Osteocyte (in vitro differentiated cells): ENCODE measurements at regions not wholly inside any gene's neighbourhood (a gene's known extent, or its start where the extent isn't known, plus 50 kb on each side); places are given as distances from the start of the nearest gene placed in this dataset.

Experiments
- DNase-seq: peaks from one replicate; pipeline ENCODE4 v3.0.0; 2021; ENCODE audit warnings: mixed read lengths; ENCODE audit not compliant: unreplicated experiment; ENCODE audit errors: extremely low spot score
- H3K27ac Mint-ChIP-seq: one replicate; pipeline ENCODE4 v1.8.0; 2021; ENCODE audit warnings: mild to moderate bottlenecking, mixed read lengths; ENCODE audit not compliant: unreplicated experiment
- H3K27me3 Mint-ChIP-seq: one replicate; pipeline ENCODE4 v1.8.0; 2021; ENCODE audit warnings: mixed read lengths; ENCODE audit not compliant: unreplicated experiment
- H3K36me3 Mint-ChIP-seq: one replicate; pipeline ENCODE4 v1.8.0; 2021; ENCODE audit warnings: mixed read lengths; ENCODE audit not compliant: unreplicated experiment
- H3K4me1 Mint-ChIP-seq: one replicate; pipeline ENCODE4 v1.8.0; 2021; ENCODE audit warnings: mixed read lengths; ENCODE audit not compliant: unreplicated experiment
- H3K4me3 Mint-ChIP-seq: one replicate; pipeline ENCODE4 v1.8.0; 2021; ENCODE audit warnings: mild to moderate bottlenecking, moderate library complexity, mixed read lengths; ENCODE audit not compliant: unreplicated experiment
- H3K9me3 Mint-ChIP-seq: one replicate; pipeline ENCODE4 v1.8.0; 2021; ENCODE audit warnings: mixed read lengths; ENCODE audit not compliant: unreplicated experiment
- TF ChIP-seq, protein P1 (sequence below): fragments of 200-600 bp; sonication (generic); IDR thresholded peaks from 2 replicates; pipeline ENCODE4 v1.5.0; 2021; ENCODE audit warnings: antibody characterized with exemption, mild to moderate bottlenecking, moderate library complexity

DNA sequence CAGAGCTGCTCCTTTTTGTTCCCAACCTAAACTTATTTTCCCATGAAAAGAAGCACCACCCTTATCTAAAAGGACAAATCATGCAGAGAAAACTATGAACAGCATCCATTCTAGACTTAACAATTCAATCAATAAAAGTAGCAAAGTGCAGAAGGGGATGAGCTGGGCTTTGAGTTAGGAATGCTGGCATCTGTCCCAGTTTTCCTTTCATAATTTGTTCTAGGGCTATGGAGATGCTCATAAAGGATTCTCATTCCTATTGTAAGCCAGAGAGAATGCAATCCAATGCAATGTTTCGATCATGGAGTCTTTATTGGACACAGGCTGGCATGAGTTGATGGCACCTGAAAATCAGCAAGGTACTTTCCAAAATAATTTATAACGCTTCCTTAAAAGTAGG lies 330.6 kb downstream of the VPS13C start:
- Mint-ChIP-seq H3K36me3 (no peaks in the 10 kb centered on the region), H3K27ac (no peak overlapping the region), H3K4me1 (no peaks in the 10 kb centered on the region), H3K4me3 (no peak overlapping the region), H3K27me3 (peaks cover 7% of the 10 kb centered on the region), H3K9me3 (no peaks in the 10 kb centered on the region)
- DNase-seq = no peak
- TF ChIP-seq, protein P1, sequence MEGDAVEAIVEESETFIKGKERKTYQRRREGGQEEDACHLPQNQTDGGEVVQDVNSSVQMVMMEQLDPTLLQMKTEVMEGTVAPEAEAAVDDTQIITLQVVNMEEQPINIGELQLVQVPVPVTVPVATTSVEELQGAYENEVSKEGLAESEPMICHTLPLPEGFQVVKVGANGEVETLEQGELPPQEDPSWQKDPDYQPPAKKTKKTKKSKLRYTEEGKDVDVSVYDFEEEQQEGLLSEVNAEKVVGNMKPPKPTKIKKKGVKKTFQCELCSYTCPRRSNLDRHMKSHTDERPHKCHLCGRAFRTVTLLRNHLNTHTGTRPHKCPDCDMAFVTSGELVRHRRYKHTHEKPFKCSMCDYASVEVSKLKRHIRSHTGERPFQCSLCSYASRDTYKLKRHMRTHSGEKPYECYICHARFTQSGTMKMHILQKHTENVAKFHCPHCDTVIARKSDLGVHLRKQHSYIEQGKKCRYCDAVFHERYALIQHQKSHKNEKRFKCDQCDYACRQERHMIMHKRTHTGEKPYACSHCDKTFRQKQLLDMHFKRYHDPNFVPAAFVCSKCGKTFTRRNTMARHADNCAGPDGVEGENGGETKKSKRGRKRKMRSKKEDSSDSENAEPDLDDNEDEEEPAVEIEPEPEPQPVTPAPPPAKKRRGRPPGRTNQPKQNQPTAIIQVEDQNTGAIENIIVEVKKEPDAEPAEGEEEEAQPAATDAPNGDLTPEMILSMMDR = no peak

DNA sequence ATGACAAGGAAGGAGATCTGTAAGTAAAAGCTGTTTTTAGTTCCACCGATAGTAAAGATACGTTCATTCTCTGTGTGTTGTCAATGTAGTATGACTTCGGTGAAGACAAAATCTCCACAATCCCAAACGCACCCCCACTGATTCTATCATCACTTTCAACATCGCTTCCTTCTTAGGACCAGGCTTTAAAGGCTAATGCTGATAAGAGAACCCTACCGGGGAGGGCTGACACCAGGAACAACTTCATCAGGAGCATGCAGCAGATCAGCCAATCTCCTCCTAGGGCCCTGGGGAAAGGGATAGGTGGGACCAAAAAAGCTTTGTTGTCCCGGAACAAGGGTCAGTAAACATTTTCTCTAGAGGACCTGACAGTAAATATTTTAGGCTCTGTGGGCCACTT lies 334.1 kb downstream of the VPS13C start:
- Mint-ChIP-seq H3K27me3 (peaks cover 7% of the 10 kb centered on the region), H3K36me3 (no peaks in the 10 kb centered on the region)
- TF ChIP-seq, protein P1 = no peak

DNA sequence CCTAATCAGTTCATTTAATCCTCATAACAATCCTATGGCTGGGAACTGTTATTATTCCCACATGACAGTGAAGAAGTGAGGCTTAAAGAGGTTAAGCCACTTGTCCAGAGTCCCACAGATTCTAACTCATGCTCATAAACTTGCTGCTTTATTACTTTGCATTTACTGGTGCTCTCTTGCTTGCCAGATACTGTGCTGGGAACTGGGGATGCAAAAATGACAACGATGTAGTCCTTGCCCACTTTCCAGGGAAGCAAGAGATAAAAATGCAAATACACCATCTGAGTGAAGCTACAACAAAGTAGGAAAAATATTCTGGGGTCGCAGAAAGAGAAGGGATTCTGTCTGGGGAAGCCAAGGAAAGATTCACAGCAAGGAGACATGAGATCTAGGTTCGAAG lies 335.0 kb downstream of the VPS13C start:
- DNase-seq = no peak

More for the DNA sequence above, 334.1 kb downstream of the VPS13C start:
- H3K27ac Mint-ChIP-seq = no peak overlapping the region
- no peaks in the 10 kb centered on the region for H3K9me3 Mint-ChIP-seq
- no peaks in the 10 kb centered on the region for H3K4me1 Mint-ChIP-seq
- no peak overlapping the region for H3K4me3 Mint-ChIP-seq
- no peak for DNase-seq

DNA sequence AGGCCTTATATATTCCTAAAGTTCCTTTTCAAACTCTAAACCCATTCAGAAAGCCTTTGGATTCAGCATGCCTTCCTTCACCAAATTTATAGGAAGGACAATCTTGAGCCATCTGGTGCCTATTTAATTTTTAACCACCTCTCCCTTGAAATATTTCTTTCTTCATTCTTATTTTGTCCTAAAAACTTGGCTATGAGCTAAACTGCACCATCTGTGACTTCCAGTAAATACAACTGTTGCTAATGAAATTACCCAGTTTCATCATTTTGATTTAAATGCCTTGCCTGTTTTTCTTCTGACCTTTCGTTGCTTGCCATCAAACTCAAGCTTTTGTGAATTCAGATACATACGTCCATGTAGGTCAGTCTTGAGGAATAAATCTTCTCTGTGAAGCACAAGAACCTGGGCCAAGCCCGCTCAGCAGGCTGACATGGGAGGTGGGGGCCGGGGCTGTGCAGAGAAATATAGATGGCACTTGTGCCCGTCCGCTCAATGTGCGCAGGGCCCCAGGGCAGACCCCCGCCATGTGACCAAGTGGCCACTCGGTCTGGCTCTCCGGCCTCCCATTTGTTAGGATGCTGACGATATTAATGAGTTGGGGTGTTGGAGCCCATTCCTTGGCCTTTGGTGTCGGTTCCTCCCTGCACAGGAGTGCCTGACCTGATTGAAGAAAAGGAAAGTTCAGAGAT lies 335.9 kb downstream of the VPS13C start:
- Mint-ChIP-seq H3K27me3 (peaks cover 11% of the 10 kb centered on the region), H3K4me1 (no peaks in the 10 kb centered on the region), H3K27ac (no peak overlapping the region), H3K9me3 (no peaks in the 10 kb centered on the region), H3K36me3 (no peaks in the 10 kb centered on the region), H3K4me3 (no peak overlapping the region)
- no peak for DNase-seq
- TF ChIP-seq, protein P1 = no peak

More for the DNA sequence above, 335.0 kb downstream of the VPS13C start:
- Mint-ChIP-seq H3K4me1 (no peaks in the 10 kb centered on the region), H3K27ac (no peak overlapping the region), H3K27me3 (peaks cover 5% of the 10 kb centered on the region), H3K36me3 (no peaks in the 10 kb centered on the region), H3K4me3 (no peak overlapping the region), H3K9me3 (no peaks in the 10 kb centered on the region)
- TF ChIP-seq, protein P1 = no peak

DNA sequence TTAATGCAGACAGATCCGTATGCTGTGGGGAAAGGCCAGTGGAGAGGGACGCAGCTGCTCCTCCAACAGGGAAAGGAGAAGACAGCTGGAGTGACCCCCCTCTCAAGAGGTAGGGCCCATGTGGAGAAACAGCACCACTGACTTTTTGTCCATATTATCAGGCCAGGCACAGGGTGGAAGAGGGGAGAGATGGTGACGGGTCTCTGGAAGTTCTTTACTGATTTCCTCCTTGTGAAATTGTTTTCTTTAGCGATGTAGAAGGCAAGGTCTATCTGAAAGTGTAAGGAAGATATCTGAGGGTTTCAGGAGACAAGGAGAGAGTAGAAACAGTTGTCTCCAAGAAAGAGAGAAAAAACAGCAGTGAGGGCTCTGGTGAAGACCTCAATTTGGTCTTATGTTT lies 338.8 kb downstream of the VPS13C start:
- H3K27me3 Mint-ChIP-seq = peaks cover 10% of the 10 kb centered on the region
- H3K4me3 Mint-ChIP-seq = no peak overlapping the region
- no peaks in the 10 kb centered on the region for H3K36me3 Mint-ChIP-seq
- no peaks in the 10 kb centered on the region for H3K4me1 Mint-ChIP-seq
- H3K27ac Mint-ChIP-seq = no peak overlapping the region
- H3K9me3 Mint-ChIP-seq = no peaks in the 10 kb centered on the region
- TF ChIP-seq, protein P1 = no peak
- DNase-seq = no peak
